Effector memory CD4-positive, alpha-beta T cell (primary cell): ENCODE measurements at regions not wholly inside any gene's neighbourhood (a gene's known extent, or its start where the extent isn't known, plus 50 kb on each side); places are given as distances from the start of the nearest gene placed in this dataset.

Source experiments
- DNase-seq, 3 donors: peaks; one replicate each; pipeline ENCODE4 v3.0.0-alpha.2; 2020
- H3K27ac ChIP-seq: 2 replicates; pipeline ENCODE4 v1.7.0; 2013; ENCODE audit warnings: mild to moderate bottlenecking, low read length, moderate library complexity; ENCODE audit not compliant: insufficient read depth, poor library complexity, severe bottlenecking
- H3K27me3 ChIP-seq: replicated peaks from 2 replicates; pipeline ENCODE4 v1.7.0; 2013; ENCODE audit warnings: mild to moderate bottlenecking, low read length; ENCODE audit not compliant: insufficient read depth, control insufficient read depth, poor library complexity, severe bottlenecking
- H3K36me3 ChIP-seq: 2 replicates; pipeline ENCODE4 v1.7.0; 2013; ENCODE audit warnings: mild to moderate bottlenecking, low read length, moderate library complexity; ENCODE audit not compliant: control insufficient read depth, insufficient read depth
- H3K4me1 ChIP-seq: 2 replicates; pipeline ENCODE4 v1.7.0; 2013; ENCODE audit warnings: low read length, mild to moderate bottlenecking; ENCODE audit not compliant: control insufficient read depth, insufficient read depth, poor library complexity, severe bottlenecking
- H3K4me3 ChIP-seq: 2 replicates; pipeline ENCODE4 v1.7.0; 2013; ENCODE audit warnings: low read length, low read depth, mild to moderate bottlenecking; ENCODE audit not compliant: insufficient read depth, poor library complexity, severe bottlenecking
- H3K9me3 ChIP-seq: 2 replicates; pipeline ENCODE4 v1.7.0; 2013; ENCODE audit warnings: mild to moderate bottlenecking, low read length, moderate library complexity; ENCODE audit not compliant: control insufficient read depth

- no peaks in the 10 kb centered on the region for H3K4me1 ChIP-seq
- H3K27me3 ChIP-seq: no peaks in the 10 kb centered on the region
- no peaks in the 10 kb centered on the region for H3K9me3 ChIP-seq
- no peak for DNase-seq
- H3K4me3 ChIP-seq: no peak overlapping the region
- H3K27ac ChIP-seq: no peak overlapping the region
- no peaks in the 10 kb centered on the region for H3K36me3 ChIP-seq
These were observed 92.4 kb downstream of the HYCC1 start for GRCh38 chr7:22921386-22922086.

GRCh38 chr7:22920672-22921071, 93.3 kb downstream of the HYCC1 start:
- Histone ChIP-seq H3K4me1 (no peaks in the 10 kb centered on the region), H3K4me3 (no peak overlapping the region), H3K36me3 (no peaks in the 10 kb centered on the region), H3K27me3 (no peaks in the 10 kb centered on the region), H3K9me3 (no peaks in the 10 kb centered on the region), H3K27ac (no peak overlapping the region)
- DNase-seq: no peak

- no peaks in the 10 kb centered on the region for H3K27me3 ChIP-seq
- H3K9me3 ChIP-seq: no peaks in the 10 kb centered on the region
- no peaks in the 10 kb centered on the region for H3K4me1 ChIP-seq
- no peak overlapping the region for H3K27ac ChIP-seq
- H3K4me3 ChIP-seq: no peak overlapping the region
- no peak for DNase-seq
- H3K36me3 ChIP-seq: no peaks in the 10 kb centered on the region
These were observed 90.5 kb upstream of the TOMM7 start for GRCh38 chr7:22913158-22913557.

- Histone ChIP-seq H3K36me3 (no peaks in the 10 kb centered on the region), H3K4me3 (no peak overlapping the region), H3K27ac (no peak overlapping the region), H3K9me3 (no peaks in the 10 kb centered on the region), H3K27me3 (no peaks in the 10 kb centered on the region), H3K4me1 (no peaks in the 10 kb centered on the region)
- DNase-seq: no peak
These were observed 89.2 kb upstream of the TOMM7 start for GRCh38 chr7:22911889-22912288.

- H3K27me3 ChIP-seq: no peaks in the 10 kb centered on the region
- no peak overlapping the region for H3K27ac ChIP-seq
- no peak for DNase-seq
- H3K9me3 ChIP-seq: no peaks in the 10 kb centered on the region
- H3K36me3 ChIP-seq: no peaks in the 10 kb centered on the region
- H3K4me1 ChIP-seq: no peaks in the 10 kb centered on the region
- no peak overlapping the region for H3K4me3 ChIP-seq
These were observed 87.3 kb upstream of the TOMM7 start for GRCh38 chr7:22909917-22910316.

GRCh38 chr7:22907805-22908204, 85.2 kb upstream of the TOMM7 start:
- Histone ChIP-seq H3K27ac (no peak overlapping the region), H3K27me3 (no peaks in the 10 kb centered on the region)

GRCh38 chr7:22900784-22901183, 78.1 kb upstream of the TOMM7 start:
- no peak for DNase-seq
- no peak overlapping the region for H3K4me3 ChIP-seq
- no peak overlapping the region for H3K27ac ChIP-seq
- H3K36me3 ChIP-seq: no peaks in the 10 kb centered on the region
- no peaks in the 10 kb centered on the region for H3K4me1 ChIP-seq
- H3K9me3 ChIP-seq: no peaks in the 10 kb centered on the region
- no peaks in the 10 kb centered on the region for H3K27me3 ChIP-seq

More at GRCh38 chr7:22907805-22908204, 85.2 kb upstream of the TOMM7 start:
- Histone ChIP-seq H3K36me3 (no peaks in the 10 kb centered on the region), H3K4me1 (no peaks in the 10 kb centered on the region), H3K9me3 (no peaks in the 10 kb centered on the region), H3K4me3 (no peak overlapping the region)
- no peak for DNase-seq

- H3K27ac ChIP-seq: no peak overlapping the region
- H3K4me3 ChIP-seq: no peak overlapping the region
- H3K4me1 ChIP-seq: no peaks in the 10 kb centered on the region
- DNase-seq: no peak
- no peaks in the 10 kb centered on the region for H3K9me3 ChIP-seq
- H3K36me3 ChIP-seq: no peaks in the 10 kb centered on the region
- H3K27me3 ChIP-seq: no peaks in the 10 kb centered on the region
These were observed 77.5 kb upstream of the TOMM7 start for GRCh38 chr7:22900101-22900500.

GRCh38 chr7:22896917-22897316, 74.3 kb upstream of the TOMM7 start:
- Histone ChIP-seq H3K4me3 (no peak overlapping the region), H3K36me3 (no peaks in the 10 kb centered on the region), H3K27ac (no peak overlapping the region), H3K9me3 (no peaks in the 10 kb centered on the region), H3K27me3 (no peaks in the 10 kb centered on the region), H3K4me1 (no peaks in the 10 kb centered on the region)
- DNase-seq: no peak

- Histone ChIP-seq H3K27me3 (no peaks in the 10 kb centered on the region), H3K4me1 (no peaks in the 10 kb centered on the region), H3K4me3 (no peak overlapping the region), H3K9me3 (no peaks in the 10 kb centered on the region), H3K27ac (no peak overlapping the region), H3K36me3 (no peaks in the 10 kb centered on the region)
- no peak for DNase-seq
These were observed 73.1 kb upstream of the TOMM7 start for GRCh38 chr7:22895828-22896165.
